GM21390 (cell line): ENCODE measurements at regions not wholly inside any gene's neighbourhood (a gene's known extent, or its start where the extent isn't known, plus 50 kb on each side); places are given as distances from the start of the nearest gene placed in this dataset.

ENCODE experiments used
- ATAC-seq: cut with Tn5 transposase; IDR thresholded peaks from one replicate; pipeline ENCODE4 v1.9.1; 2021; ENCODE audit not compliant: unreplicated experiment

GRCh38 chr7:123401295-123401694 lies 133.1 kb downstream of the IQUB start:
- ATAC-seq: no peak

- ATAC-seq: no peak
Observed at GRCh38 chr7:123400196-123400595, 134.2 kb downstream of the IQUB start.

- ATAC-seq: no peak
Observed at GRCh38 chr7:123398921-123399320, 135.5 kb downstream of the IQUB start.

GRCh38 chr7:123397746-123398338 lies 136.6 kb downstream of the IQUB start:
- ATAC-seq: no peak

- no peak for ATAC-seq
Observed at GRCh38 chr7:123393623-123394022, 140.8 kb downstream of the IQUB start.

- no peak for ATAC-seq
Observed at GRCh38 chr7:123372368-123372767, 162.0 kb downstream of the IQUB start.

- ATAC-seq: peak; percentile 89
Observed at GRCh38 chr7:123367484-123368122, 166.8 kb downstream of the IQUB start.

- no peak for ATAC-seq
Observed at GRCh38 chr7:123367031-123367430, 167.3 kb upstream of the SLC13A1 start.

GRCh38 chr7:123366626-123367025 lies 166.9 kb upstream of the SLC13A1 start:
- ATAC-seq: no peak

GRCh38 chr7:123360631-123361030 lies 160.9 kb upstream of the SLC13A1 start:
- no peak for ATAC-seq

- no peak for ATAC-seq
Observed at GRCh38 chr7:123355576-123356190, 155.9 kb upstream of the SLC13A1 start.

- no peak for ATAC-seq
Observed at GRCh38 chr7:123352973-123353372, 153.2 kb upstream of the SLC13A1 start.

- no peak for ATAC-seq
Observed at GRCh38 chr7:123351516-123352505, 152.0 kb upstream of the SLC13A1 start.

- no peak for ATAC-seq
Observed at GRCh38 chr7:123351027-123351426, 151.3 kb upstream of the SLC13A1 start.

GRCh38 chr7:123348690-123349089 lies 148.9 kb upstream of the SLC13A1 start:
- no peak for ATAC-seq

- no peak for ATAC-seq
Observed at GRCh38 chr7:123346766-123347165, 147.0 kb upstream of the SLC13A1 start.

- no peak for ATAC-seq
Observed at GRCh38 chr7:123343611-123344010, 143.8 kb upstream of the SLC13A1 start.

- ATAC-seq: no peak
Observed at GRCh38 chr7:123341102-123341501, 141.3 kb upstream of the SLC13A1 start.

- no peak for ATAC-seq
Observed at GRCh38 chr7:123338688-123339087, 138.9 kb upstream of the SLC13A1 start.

- ATAC-seq: no peak
Observed at GRCh38 chr7:123329988-123330643, 130.3 kb upstream of the SLC13A1 start.

- no peak for ATAC-seq
Observed at GRCh38 chr7:123327661-123328060, 127.9 kb upstream of the SLC13A1 start.
